B cell (primary cell): ENCODE measurements at regions not wholly inside any gene's neighbourhood (a gene's known extent, or its start where the extent isn't known, plus 50 kb on each side); places are given as distances from the start of the nearest gene placed in this dataset.

ENCODE experiments used
- ATAC-seq: fragments of 200-7000 bp; cut with Tn5 transposase; one replicate; pipeline ENCODE4 v1.10.0; 2021; ENCODE audit warnings: low read depth, mild to moderate bottlenecking, moderate number of reproducible peaks, moderate library complexity
- CTCF ChIA-PET: fragments of 350-600 bp; sonication (Branson Sonifier 250); formaldehyde crosslinking; loops from one replicate; lab custom pipeline; 2021; ENCODE audit warnings: antibody characterized with exemption, inconsistent platforms; lab: Charles Lee
- POLR2A ChIA-PET: fragments of 350-600 bp; sonication (Branson Sonifier 250); formaldehyde crosslinking; loops from one replicate; lab custom pipeline; 2021; ENCODE audit warnings: antibody characterized with exemption; lab: Charles Lee
- DNase-seq: peaks from one replicate; pipeline ENCODE4 v3.0.0; 2013
- H2AFZ ChIP-seq: 2 replicates; pipeline ENCODE4 v1.6.1; 2012; ENCODE audit warnings: mild to moderate bottlenecking, low read depth, low read length; ENCODE audit not compliant: insufficient read depth, poor library complexity, severe bottlenecking
- H3K27ac ChIP-seq, 2 donors: 1 replicate in 1 of 2; 2 replicates in 1 of 2; pipeline ENCODE4 v1.5.1; 2012 to 2013; ENCODE audit warnings: low read length in 2 of 2, mild to moderate bottlenecking in 2 of 2, moderate library complexity in 1 of 2
- H3K27me3 ChIP-seq, 4 experiments: fragments of 200-600 bp in 1 of 4; sonication (generic) in 1 of 4; replicated peaks in 1 of 4; 1 replicate in 2 of 4; 2 replicates in 2 of 4; pipeline versions ENCODE4 v1.6.1 to v1.7.0; 2013 to 2016; ENCODE audit warnings: low read length in 3 of 4, mild to moderate bottlenecking in 2 of 4, mixed read lengths in 1 of 4, moderate library complexity in 1 of 4; ENCODE audit not compliant: insufficient read depth in 4 of 4, control insufficient read depth in 3 of 4; ENCODE audit errors: control extremely low read depth in 1 of 4
- H3K36me3 ChIP-seq, 2 experiments: replicated peaks in 1 of 2; 1 replicate in 1 of 2; 2 replicates in 1 of 2; pipeline versions ENCODE4 v1.6.1 to v1.7.1; 2013; ENCODE audit warnings: low read length in 1 of 2; ENCODE audit not compliant: insufficient read depth in 2 of 2, control insufficient read depth in 1 of 2; ENCODE audit errors: control extremely low read depth in 1 of 2, extremely low read depth in 1 of 2
- H3K4me1 ChIP-seq, 2 donors: fragments of 200-600 bp in 1 of 2; sonication (generic) in 1 of 2; 1 replicate in 1 of 2; 2 replicates in 1 of 2; pipeline versions ENCODE4 v1.5.1 to v1.6.1; 2013 to 2017; ENCODE audit warnings: low read length in 2 of 2; ENCODE audit not compliant: control insufficient read depth in 2 of 2, insufficient read depth in 2 of 2
- H3K4me2 ChIP-seq: replicated peaks from 2 replicates; pipeline ENCODE3; 2012; ENCODE audit warnings: mild to moderate bottlenecking, low read depth, low read length; ENCODE audit not compliant: poor library complexity, severe bottlenecking
- H3K4me3 ChIP-seq, 5 experiments: fragments of 200-600 bp in 1 of 5; sonication (generic) in 1 of 5; 1 replicate in 3 of 5; 2 replicates in 2 of 5; pipeline versions ENCODE4 v1.5.1 to v1.7.0; 2011 to 2016; ENCODE audit warnings: low read length in 4 of 5, mild to moderate bottlenecking in 4 of 5, low read depth in 2 of 5, control low read depth in 1 of 5, moderate library complexity in 1 of 5; ENCODE audit not compliant: insufficient read depth in 1 of 5; ENCODE audit errors: control extremely low read depth in 1 of 5, extremely low read depth in 1 of 5
- H3K79me2 ChIP-seq: fragments of 200-600 bp; sonication (generic); one replicate; pipeline ENCODE4 v1.6.0; 2016; ENCODE audit warnings: low read length; ENCODE audit not compliant: control insufficient read depth, insufficient read depth
- H3K9ac ChIP-seq: fragments of 200-600 bp; sonication (generic); 2 replicates; pipeline ENCODE4 v1.6.1; 2017; ENCODE audit warnings: mild to moderate bottlenecking, low read length, moderate library complexity
- H3K9me3 ChIP-seq, 3 donors: one replicate each; pipeline versions ENCODE4 v1.6.1 to v1.7.1; 2013; ENCODE audit warnings: low read length in 2 of 3; ENCODE audit not compliant: control insufficient read depth in 2 of 3, insufficient read depth in 1 of 3; ENCODE audit errors: control extremely low read depth in 1 of 3
- H4K20me1 ChIP-seq: 2 replicates; pipeline ENCODE4 v1.6.0; 2012; ENCODE audit warnings: mild to moderate bottlenecking, low read length; ENCODE audit not compliant: insufficient read depth, control insufficient read depth, poor library complexity, severe bottlenecking
- H3K27ac Mint-ChIP-seq: one replicate; pipeline ENCODE4 v1.8.0; 2021; ENCODE audit warnings: mixed read lengths
- H3K27me3 Mint-ChIP-seq: one replicate; pipeline ENCODE4 v1.8.0; 2021; ENCODE audit warnings: mixed read lengths
- H3K4me1 Mint-ChIP-seq: one replicate; pipeline ENCODE4 v1.8.0; 2021; ENCODE audit warnings: mixed read lengths
- H3K4me3 Mint-ChIP-seq: one replicate; pipeline ENCODE4 v1.8.0; 2021; ENCODE audit warnings: mixed read lengths
- H3K9me3 Mint-ChIP-seq: one replicate; pipeline ENCODE4 v1.8.0; 2022; ENCODE audit warnings: mixed read lengths; ENCODE audit not compliant: insufficient read depth
- CTCF ChIP-seq: fragments of 200-600 bp; IDR thresholded peaks from one replicate; pipeline ENCODE4 v1.8.0; 2022; ENCODE audit warnings: antibody characterized with exemption, mild to moderate bottlenecking
- EZH2 ChIP-seq: IDR thresholded peaks from 2 replicates; pipeline ENCODE4 v1.6.1; 2012; ENCODE audit warnings: borderline replicate concordance, low read depth, mild to moderate bottlenecking, moderate library complexity, low read length; ENCODE audit not compliant: insufficient read depth, poor library complexity, severe bottlenecking
- WGBS: methylation state at CpG from one replicate; pipeline ENCODE4 v1.1.5; 2013; ENCODE audit warnings: missing lambda C conversion rate; ENCODE audit not compliant: insufficient coverage; 5-methylcytosine and 5-hydroxymethylcytosine counted together
- intact Hi-C: fragments of 100-400 bp; cut with micrococcal nuclease; formaldehyde crosslinking; loops from one replicate; pipeline ENCODE4 v1.10.0; 2022

- POLR2A ChIA-PET = no interaction called here
These were observed 305.6 kb upstream of the LYPLAL1 start for GRCh38 chr1:218867941-218868626.

GRCh38 chr1:218869276-218869675 lies 304.4 kb upstream of the LYPLAL1 start:
- ATAC-seq (no peak), DNase-seq (no peak)
- no peaks in the 10 kb centered on the region for H3K4me1 Mint-ChIP-seq
- H3K27me3 ChIP-seq = no peaks in the 10 kb centered on the region
- peaks cover 6% of the 10 kb centered on the region for H3K27me3 Mint-ChIP-seq
- H3K36me3 ChIP-seq = no peaks in the 10 kb centered on the region
- H4K20me1 ChIP-seq = no peaks in the 10 kb centered on the region
- CTCF ChIA-PET = no interaction called here
- no peak overlapping the region for H3K27ac ChIP-seq
- H3K9me3 ChIP-seq = no peaks in the 10 kb centered on the region
- H3K79me2 ChIP-seq = no peaks in the 10 kb centered on the region
- TF ChIP-seq EZH2 = no peak
- no peak for TF ChIP-seq CTCF
- no peak overlapping the region for H3K4me3 ChIP-seq
- H2AFZ ChIP-seq = no peak overlapping the region
- no peak overlapping the region for H3K9ac ChIP-seq
- no peaks in the 10 kb centered on the region for H3K4me1 ChIP-seq
- POLR2A ChIA-PET = no interaction called here
- H3K4me3 Mint-ChIP-seq = no peak overlapping the region
- no peaks in the 10 kb centered on the region for H3K9me3 Mint-ChIP-seq
- no peak overlapping the region for H3K4me2 ChIP-seq
- intact Hi-C loops = no loop called here
- H3K27ac Mint-ChIP-seq = no peak overlapping the region

More at GRCh38 chr1:218867941-218868626, 305.6 kb upstream of the LYPLAL1 start:
- Histone ChIP-seq H3K36me3 (no peaks in the 10 kb centered on the region), H2AFZ (no peak overlapping the region), H3K79me2 (no peaks in the 10 kb centered on the region), H3K4me1 (no peaks in the 10 kb centered on the region), H3K9me3 (no peaks in the 10 kb centered on the region), H3K27ac (no peak overlapping the region), H3K4me3 (no peak overlapping the region), H3K27me3 (no peaks in the 10 kb centered on the region), H4K20me1 (no peaks in the 10 kb centered on the region), H3K9ac (no peak overlapping the region), H3K4me2 (no peak overlapping the region)
- H3K27me3 Mint-ChIP-seq = peaks cover 6% of the 10 kb centered on the region
- CTCF ChIA-PET = no interaction called here
- H3K4me1 Mint-ChIP-seq = no peaks in the 10 kb centered on the region
- 72% methylated on average over 2 of the region's 3 CpGs for WGBS
- intact Hi-C loops = no loop called here
- DNase-seq = no peak
- H3K9me3 Mint-ChIP-seq = no peaks in the 10 kb centered on the region
- no peak for ATAC-seq
- no peak overlapping the region for H3K27ac Mint-ChIP-seq
- no peak for TF ChIP-seq EZH2
- no peak for TF ChIP-seq CTCF
- H3K4me3 Mint-ChIP-seq = no peak overlapping the region
